ENCODE measurements at regions not wholly inside any gene's neighbourhood (a gene's known extent, or its start where the extent isn't known, plus 50 kb on each side); places are given as distances from the start of the nearest gene placed in this dataset.

- no peak overlapping the region for H3K14ac ChIP-seq (replicated peaks; ENCODE audit: low read depth, low read length)
- H3K4me1 ChIP-seq (ENCODE audit: control insufficient read depth, insufficient read depth, low read length), result no peaks in the 10 kb centered on the region
- TF ChIP-seq CEBPB (IDR thresholded peaks at IDR 0.05; ENCODE audit: low read depth, low read length), result no peak
- TF ChIP-seq MAZ (IDR thresholded peaks at IDR 0.05; ENCODE audit: borderline replicate concordance, low read depth, low read length), result no peak
- TF ChIP-seq MXI1 (IDR thresholded peaks at IDR 0.05; ENCODE audit: borderline replicate concordance, low read depth, low read length), result no peak
- no peak for TF ChIP-seq FOS (IDR thresholded peaks at IDR 0.05; ENCODE audit: low read depth, low read length)
- no peak for TF ChIP-seq NFE2L2 (IDR thresholded peaks at IDR 0.05; ENCODE audit: low read depth, low read length)
- TF ChIP-seq BHLHE40 (IDR thresholded peaks at IDR 0.05; ENCODE audit: low read depth, low read length), result no peak
- TF ChIP-seq RAD21 (IDR thresholded peaks at IDR 0.05; ENCODE audit: low read length), result no peak
- TF ChIP-seq USF2 (IDR thresholded peaks at IDR 0.05; ENCODE audit: low read depth, low read length), result no peak
- TF ChIP-seq POLR2A (IDR thresholded peaks at IDR 0.05; ENCODE audit: low read depth, low read length), result no peak
- TF ChIP-seq, protein P1, sequence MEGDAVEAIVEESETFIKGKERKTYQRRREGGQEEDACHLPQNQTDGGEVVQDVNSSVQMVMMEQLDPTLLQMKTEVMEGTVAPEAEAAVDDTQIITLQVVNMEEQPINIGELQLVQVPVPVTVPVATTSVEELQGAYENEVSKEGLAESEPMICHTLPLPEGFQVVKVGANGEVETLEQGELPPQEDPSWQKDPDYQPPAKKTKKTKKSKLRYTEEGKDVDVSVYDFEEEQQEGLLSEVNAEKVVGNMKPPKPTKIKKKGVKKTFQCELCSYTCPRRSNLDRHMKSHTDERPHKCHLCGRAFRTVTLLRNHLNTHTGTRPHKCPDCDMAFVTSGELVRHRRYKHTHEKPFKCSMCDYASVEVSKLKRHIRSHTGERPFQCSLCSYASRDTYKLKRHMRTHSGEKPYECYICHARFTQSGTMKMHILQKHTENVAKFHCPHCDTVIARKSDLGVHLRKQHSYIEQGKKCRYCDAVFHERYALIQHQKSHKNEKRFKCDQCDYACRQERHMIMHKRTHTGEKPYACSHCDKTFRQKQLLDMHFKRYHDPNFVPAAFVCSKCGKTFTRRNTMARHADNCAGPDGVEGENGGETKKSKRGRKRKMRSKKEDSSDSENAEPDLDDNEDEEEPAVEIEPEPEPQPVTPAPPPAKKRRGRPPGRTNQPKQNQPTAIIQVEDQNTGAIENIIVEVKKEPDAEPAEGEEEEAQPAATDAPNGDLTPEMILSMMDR (conservative IDR thresholded peaks at IDR 0.05; ENCODE audit: low read depth, low read length), result no peak
- no peak for TF ChIP-seq RFX5 (IDR thresholded peaks at IDR 0.05; ENCODE audit: low read depth, low read length)
- TF ChIP-seq SMC3 (IDR thresholded peaks at IDR 0.05; ENCODE audit: low read depth, low read length), result no peak
- no peak for TF ChIP-seq RCOR1 (IDR thresholded peaks at IDR 0.05; ENCODE audit: insufficient replicate concordance, low read length)
- TF ChIP-seq MAFK (IDR thresholded peaks at IDR 0.05; ENCODE audit: low read depth, low read length), result no peak
- TF ChIP-seq ELK1 (IDR thresholded peaks at IDR 0.05; ENCODE audit: borderline replicate concordance, low read depth, low read length), result no peak
- TF ChIP-seq CHD1 (IDR thresholded peaks at IDR 0.05; ENCODE audit: low read depth, low read length), result no peak
- no peak overlapping the region for H2AFZ ChIP-seq (replicated peaks; ENCODE audit: low read length, poor library complexity)
- no peaks in the 10 kb centered on the region for H3K27me3 ChIP-seq (ENCODE audit: control insufficient read depth, insufficient read depth, low read length)
- no peak overlapping the region for H2BK15ac ChIP-seq (ENCODE audit: low read depth, low read length)
- no peak overlapping the region for H4K91ac ChIP-seq (ENCODE audit: insufficient read depth, low read depth, low read length)
- no peak for DNase-seq
- dilution Hi-C loops (cut with HindIII; ENCODE audit: low sequenced_read_pairs, unreplicated experiment) (no loop called here), intact Hi-C loops (cut with micrococcal nuclease) (no loop called here), in situ Hi-C loops (cut with MboI; ENCODE audit: low sequenced_read_pairs) (no loop called here)
- no peak for ATAC-seq (ENCODE audit: low read depth)
- no peak overlapping the region for H2BK120ac ChIP-seq (ENCODE audit: low read depth, low read length)
- no TSS peak for BruUV-seq (replicated peaks)
- H3K27ac ChIP-seq (ENCODE audit: insufficient read depth, low read length), result no peak overlapping the region
- no peaks in the 10 kb centered on the region for H4K20me1 ChIP-seq (ENCODE audit: insufficient read depth, low read length)
- no peak overlapping the region for H4K8ac ChIP-seq (ENCODE audit: low read depth in 2 of 2, low read length in 2 of 2)
- POLR2A ChIA-PET (ENCODE audit: unreplicated experiment), result no interaction called here
- no peak overlapping the region for H3K4me3 ChIP-seq (ENCODE audit: insufficient read depth, low read depth, low read length)
- CTCF ChIA-PET, result no interaction called here
- no peaks in the 10 kb centered on the region for H3K79me1 ChIP-seq (ENCODE audit: low read depth in 1 of 2, low read length in 2 of 2)
- WGBS, 2 experiments (ENCODE audit: extremely low coverage in 2 of 2, insufficient read length in 1 of 2), result no CpG with 5 or more reads among the region's 2 CpGs
- H3K56ac ChIP-seq (ENCODE audit: extremely low read depth, insufficient read depth, low read length), result no peak overlapping the region
- no peaks in the 10 kb centered on the region for H3K9me1 ChIP-seq (ENCODE audit: insufficient read depth, low read length)
- H3K18ac ChIP-seq (ENCODE audit: low read depth, low read length), result no peak overlapping the region
- H2AK5ac ChIP-seq (ENCODE audit: low read depth, low read length), result no peak overlapping the region
- peaks cover 5% of the 10 kb centered on the region for H3K9me3 ChIP-seq (ENCODE audit: control insufficient read depth, insufficient read depth, low read length)
- H3K23ac ChIP-seq (ENCODE audit: low read depth, low read length), result no peak overlapping the region
- no peak overlapping the region for H2BK20ac ChIP-seq (ENCODE audit: low read depth, low read length)
- no peak overlapping the region for H2AK9ac ChIP-seq (replicated peaks; ENCODE audit: low read depth, low read length, poor library complexity)
- H3K9ac ChIP-seq (ENCODE audit: low read depth, low read length), result no peak overlapping the region
- no peak overlapping the region for H4K5ac ChIP-seq (ENCODE audit: low read depth, low read length)
- H2BK5ac ChIP-seq (ENCODE audit: low read depth, low read length, poor library complexity, severe bottlenecking), result no peak overlapping the region
- no peak overlapping the region for H3K4ac ChIP-seq (ENCODE audit: low read depth, low read length)
- no peak overlapping the region for H3K4me2 ChIP-seq (ENCODE audit: low read depth, low read length)
- H3K36me3 ChIP-seq (ENCODE audit: control insufficient read depth, insufficient read depth, low read length), result no peaks in the 10 kb centered on the region
These were observed 205.2 kb upstream of the MOCS1 start for GRCh38 chr6:40139447-40139846.

All from IMR-90 (cell line).